ENCODE measurements at regions not wholly inside any gene's neighbourhood (a gene's known extent, or its start where the extent isn't known, plus 50 kb on each side); places are given as distances from the start of the nearest gene placed in this dataset.

- no peak overlapping the region for H3K4me3 ChIP-seq (ENCODE audit: insufficient read length, low read depth)
- no peaks in the 10 kb centered on the region for H3K36me3 ChIP-seq (ENCODE audit: insufficient read depth, insufficient read length, low read length)
- H3K9ac ChIP-seq (ENCODE audit: insufficient read length, low read depth) = no peak overlapping the region
- DNase-seq (ENCODE audit: low read depth, low spot score) = no peak
- TF ChIP-seq YY1 (IDR thresholded peaks at IDR 0.05; ENCODE audit: insufficient read depth, insufficient read length) (no peak), ZNF274 (IDR thresholded peaks at IDR 0.05; ENCODE audit: low read depth, low read length) (no peak), SUZ12 (IDR thresholded peaks at IDR 0.05; ENCODE audit: extremely low read depth, insufficient read depth, insufficient read length) (no peak)
- H3K9me3 ChIP-seq (ENCODE audit: insufficient read depth, low read length) = no peaks in the 10 kb centered on the region
- no peaks in the 10 kb centered on the region for H3K27me3 ChIP-seq (ENCODE audit: insufficient read depth, insufficient read length)
- no peaks in the 10 kb centered on the region for H3K4me1 ChIP-seq (ENCODE audit: insufficient read depth, insufficient read length)
Measured at GRCh38 chr2:20935168-20935775, 108.6 kb downstream of the APOB start.

- no peaks in the 10 kb centered on the region for H3K9me3 ChIP-seq (ENCODE audit: insufficient read depth, low read length)
- no peaks in the 10 kb centered on the region for H3K4me1 ChIP-seq (ENCODE audit: insufficient read depth, insufficient read length)
- DNase-seq (ENCODE audit: low read depth, low spot score) = no peak
- H3K4me3 ChIP-seq (ENCODE audit: insufficient read length, low read depth) = no peak overlapping the region
- H3K27me3 ChIP-seq (ENCODE audit: insufficient read depth, insufficient read length) = no peaks in the 10 kb centered on the region
- TF ChIP-seq SUZ12 (IDR thresholded peaks at IDR 0.05; ENCODE audit: extremely low read depth, insufficient read depth, insufficient read length) (no peak), YY1 (IDR thresholded peaks at IDR 0.05; ENCODE audit: insufficient read depth, insufficient read length) (no peak), ZNF274 (IDR thresholded peaks at IDR 0.05; ENCODE audit: low read depth, low read length) (no peak)
- no peak overlapping the region for H3K9ac ChIP-seq (ENCODE audit: insufficient read length, low read depth)
- no peaks in the 10 kb centered on the region for H3K36me3 ChIP-seq (ENCODE audit: insufficient read depth, insufficient read length, low read length)
Measured at GRCh38 chr2:20934236-20934635, 109.6 kb downstream of the APOB start.

- Histone ChIP-seq H3K4me3 (ENCODE audit: insufficient read length, low read depth) (no peak overlapping the region), H3K36me3 (ENCODE audit: insufficient read depth, insufficient read length, low read length) (no peaks in the 10 kb centered on the region), H3K9me3 (ENCODE audit: insufficient read depth, low read length) (peaks cover 2% of the 10 kb centered on the region; the same call in 1 of the 2 replicates), H3K9ac (ENCODE audit: insufficient read length, low read depth) (no peak overlapping the region), H3K4me1 (ENCODE audit: insufficient read depth, insufficient read length) (no peaks in the 10 kb centered on the region), H3K27me3 (ENCODE audit: insufficient read depth, insufficient read length) (no peaks in the 10 kb centered on the region)
- no peak for TF ChIP-seq ZNF274 (IDR thresholded peaks at IDR 0.05; ENCODE audit: low read depth, low read length)
- no peak for TF ChIP-seq SUZ12 (IDR thresholded peaks at IDR 0.05; ENCODE audit: extremely low read depth, insufficient read depth, insufficient read length)
- TF ChIP-seq YY1 (IDR thresholded peaks at IDR 0.05; ENCODE audit: insufficient read depth, insufficient read length) = no peak
- no peak for DNase-seq (ENCODE audit: low read depth, low spot score)
Measured at GRCh38 chr2:20933714-20934113, 110.2 kb downstream of the APOB start.

- Histone ChIP-seq H3K9me3 (ENCODE audit: insufficient read depth, low read length) (peaks cover 10% of the 10 kb centered on the region; the same call in 1 of the 2 replicates), H3K36me3 (ENCODE audit: insufficient read depth, insufficient read length, low read length) (no peaks in the 10 kb centered on the region), H3K9ac (ENCODE audit: insufficient read length, low read depth) (no peak overlapping the region), H3K27me3 (ENCODE audit: insufficient read depth, insufficient read length) (no peaks in the 10 kb centered on the region), H3K4me1 (ENCODE audit: insufficient read depth, insufficient read length) (no peaks in the 10 kb centered on the region), H3K4me3 (ENCODE audit: insufficient read length, low read depth) (no peak overlapping the region)
- no peak for DNase-seq (ENCODE audit: low read depth, low spot score)
- TF ChIP-seq SUZ12 (IDR thresholded peaks at IDR 0.05; ENCODE audit: extremely low read depth, insufficient read depth, insufficient read length) = no peak
- TF ChIP-seq YY1 (IDR thresholded peaks at IDR 0.05; ENCODE audit: insufficient read depth, insufficient read length) = no peak
- no peak for TF ChIP-seq ZNF274 (IDR thresholded peaks at IDR 0.05; ENCODE audit: low read depth, low read length)
Measured at GRCh38 chr2:20931346-20931745, 108.4 kb upstream of the LDAH start.

GRCh38 chr2:20930928-20931327 lies 108.0 kb upstream of the LDAH start:
- Histone ChIP-seq H3K36me3 (ENCODE audit: insufficient read depth, insufficient read length, low read length) (no peaks in the 10 kb centered on the region), H3K27me3 (ENCODE audit: insufficient read depth, insufficient read length) (no peaks in the 10 kb centered on the region), H3K4me1 (ENCODE audit: insufficient read depth, insufficient read length) (no peaks in the 10 kb centered on the region), H3K4me3 (ENCODE audit: insufficient read length, low read depth) (no peak overlapping the region), H3K9me3 (ENCODE audit: insufficient read depth, low read length) (peaks cover 10% of the 10 kb centered on the region; the same call in 1 of the 2 replicates), H3K9ac (ENCODE audit: insufficient read length, low read depth) (no peak overlapping the region)
- TF ChIP-seq SUZ12 (IDR thresholded peaks at IDR 0.05; ENCODE audit: extremely low read depth, insufficient read depth, insufficient read length) = no peak
- TF ChIP-seq ZNF274 (IDR thresholded peaks at IDR 0.05; ENCODE audit: low read depth, low read length) = no peak
- no peak for TF ChIP-seq YY1 (IDR thresholded peaks at IDR 0.05; ENCODE audit: insufficient read depth, insufficient read length)
- no peak for DNase-seq (ENCODE audit: low read depth, low spot score)

- Histone ChIP-seq H3K9ac (ENCODE audit: insufficient read length, low read depth) (no peak overlapping the region), H3K9me3 (ENCODE audit: insufficient read depth, low read length) (peaks cover 10% of the 10 kb centered on the region; the same call in 1 of the 2 replicates), H3K4me3 (ENCODE audit: insufficient read length, low read depth) (no peak overlapping the region), H3K27me3 (ENCODE audit: insufficient read depth, insufficient read length) (no peaks in the 10 kb centered on the region), H3K4me1 (ENCODE audit: insufficient read depth, insufficient read length) (no peaks in the 10 kb centered on the region), H3K36me3 (ENCODE audit: insufficient read depth, insufficient read length, low read length) (no peaks in the 10 kb centered on the region)
- TF ChIP-seq ZNF274 (IDR thresholded peaks at IDR 0.05; ENCODE audit: low read depth, low read length) (no peak), SUZ12 (IDR thresholded peaks at IDR 0.05; ENCODE audit: extremely low read depth, insufficient read depth, insufficient read length) (no peak), YY1 (IDR thresholded peaks at IDR 0.05; ENCODE audit: insufficient read depth, insufficient read length) (no peak)
- DNase-seq (ENCODE audit: low read depth, low spot score) = no peak
Measured at GRCh38 chr2:20929721-20930120, 106.8 kb upstream of the LDAH start.

GRCh38 chr2:20928617-20929016 lies 105.7 kb upstream of the LDAH start:
- no peak for DNase-seq (ENCODE audit: low read depth, low spot score)
- TF ChIP-seq ZNF274 (IDR thresholded peaks at IDR 0.05; ENCODE audit: low read depth, low read length) (no peak), YY1 (IDR thresholded peaks at IDR 0.05; ENCODE audit: insufficient read depth, insufficient read length) (no peak), SUZ12 (IDR thresholded peaks at IDR 0.05; ENCODE audit: extremely low read depth, insufficient read depth, insufficient read length) (no peak)
- H3K9me3 ChIP-seq (ENCODE audit: insufficient read depth, low read length) = peaks cover 10% of the 10 kb centered on the region; the same call in 1 of the 2 replicates
- H3K4me3 ChIP-seq (ENCODE audit: insufficient read length, low read depth) = no peak overlapping the region
- H3K27me3 ChIP-seq (ENCODE audit: insufficient read depth, insufficient read length) = no peaks in the 10 kb centered on the region
- no peaks in the 10 kb centered on the region for H3K36me3 ChIP-seq (ENCODE audit: insufficient read depth, insufficient read length, low read length)
- H3K9ac ChIP-seq (ENCODE audit: insufficient read length, low read depth) = no peak overlapping the region
- no peaks in the 10 kb centered on the region for H3K4me1 ChIP-seq (ENCODE audit: insufficient read depth, insufficient read length)
